T-helper 1 cell treated with Interleukin-12 subunit alpha and Interleukin-12 subunit beta and Interleukin-4 antibody, amounts not matched to agents 30 μg/mL and 1 μg/mL, for 36 hours (primary cell): ENCODE measurements at regions not wholly inside any gene's neighbourhood (a gene's known extent, or its start where the extent isn't known, plus 50 kb on each side); places are given as distances from the start of the nearest gene placed in this dataset.
"Not testable (repeated sequence)": the region's sequence is repeated elsewhere in the genome, so short reads cannot be mapped to it uniquely, and the experiment has no call there.

Experiments used
- H3K27ac Mint-ChIP-seq: one replicate; pipeline ENCODE4 v1.8.0; 2021; ENCODE audit warnings: mild to moderate bottlenecking, mixed read lengths
- H3K27me3 Mint-ChIP-seq: one replicate; pipeline ENCODE4 v1.8.0; 2021; ENCODE audit warnings: low read depth, mixed read lengths
- H3K36me3 Mint-ChIP-seq: one replicate; pipeline ENCODE4 v1.8.0; 2021; ENCODE audit warnings: low read depth, mixed read lengths
- H3K4me1 Mint-ChIP-seq: one replicate; pipeline ENCODE4 v1.8.0; 2021; ENCODE audit warnings: low read depth, mixed read lengths
- H3K4me3 Mint-ChIP-seq: one replicate; pipeline ENCODE4 v1.8.0; 2021; ENCODE audit warnings: mild to moderate bottlenecking, moderate library complexity, mixed read lengths
- H3K9me3 Mint-ChIP-seq: one replicate; pipeline ENCODE4 v1.8.0; 2021; ENCODE audit warnings: mixed read lengths

GRCh38 chr2:198628596-198628995 lies 824.2 kb downstream of the PLCL1 start:
- no peak overlapping the region for H3K4me3 Mint-ChIP-seq
- H3K27me3 Mint-ChIP-seq: no peaks in the 10 kb centered on the region
- H3K36me3 Mint-ChIP-seq: no peaks in the 10 kb centered on the region
- no peak overlapping the region for H3K27ac Mint-ChIP-seq
- no peaks in the 10 kb centered on the region for H3K4me1 Mint-ChIP-seq
- H3K9me3 Mint-ChIP-seq: no peaks in the 10 kb centered on the region

GRCh38 chr2:198622986-198623730 lies 818.8 kb downstream of the PLCL1 start:
- Mint-ChIP-seq H3K27me3 (no peaks in the 10 kb centered on the region), H3K27ac (no peak overlapping the region), H3K4me1 (no peaks in the 10 kb centered on the region)

GRCh38 chr2:198615972-198616371 lies 811.6 kb downstream of the PLCL1 start:
- H3K4me3 Mint-ChIP-seq: no peak overlapping the region
- H3K4me1 Mint-ChIP-seq: peaks cover 2% of the 10 kb centered on the region
- no peaks in the 10 kb centered on the region for H3K9me3 Mint-ChIP-seq
- H3K27me3 Mint-ChIP-seq: no peaks in the 10 kb centered on the region
- no peaks in the 10 kb centered on the region for H3K36me3 Mint-ChIP-seq
- no peak overlapping the region for H3K27ac Mint-ChIP-seq

More at GRCh38 chr2:198622986-198623730, 818.8 kb downstream of the PLCL1 start:
- Mint-ChIP-seq H3K4me3 (no peak overlapping the region), H3K9me3 (no peaks in the 10 kb centered on the region), H3K36me3 (no peaks in the 10 kb centered on the region)

- no peaks in the 10 kb centered on the region for H3K9me3 Mint-ChIP-seq
- H3K36me3 Mint-ChIP-seq: no peaks in the 10 kb centered on the region
- H3K27ac Mint-ChIP-seq: no peak overlapping the region
Observed at GRCh38 chr2:198611201-198611600, 806.8 kb downstream of the PLCL1 start.

GRCh38 chr2:198604599-198604998 lies 800.2 kb downstream of the PLCL1 start:
- Mint-ChIP-seq H3K4me3 (no peak overlapping the region), H3K27ac (no peak overlapping the region), H3K27me3 (no peaks in the 10 kb centered on the region), H3K36me3 (no peaks in the 10 kb centered on the region), H3K4me1 (no peaks in the 10 kb centered on the region), H3K9me3 (no peaks in the 10 kb centered on the region)

More at GRCh38 chr2:198611201-198611600, 806.8 kb downstream of the PLCL1 start:
- Mint-ChIP-seq H3K4me3 (no peak overlapping the region), H3K27me3 (no peaks in the 10 kb centered on the region), H3K4me1 (peaks cover 2% of the 10 kb centered on the region)

- H3K27ac Mint-ChIP-seq, H3K27me3 Mint-ChIP-seq, H3K36me3 Mint-ChIP-seq, H3K4me3 Mint-ChIP-seq, H3K9me3 Mint-ChIP-seq, H3K4me1 Mint-ChIP-seq: not testable (repeated sequence)
Observed at GRCh38 chr2:198602986-198603385, 798.6 kb downstream of the PLCL1 start.

- no peaks in the 10 kb centered on the region for H3K36me3 Mint-ChIP-seq
- no peaks in the 10 kb centered on the region for H3K9me3 Mint-ChIP-seq
- H3K27me3 Mint-ChIP-seq: no peaks in the 10 kb centered on the region
- no peaks in the 10 kb centered on the region for H3K4me1 Mint-ChIP-seq
- H3K4me3 Mint-ChIP-seq: no peak overlapping the region
- no peak overlapping the region for H3K27ac Mint-ChIP-seq
Observed at GRCh38 chr2:198597648-198598047, 793.3 kb downstream of the PLCL1 start.

GRCh38 chr2:198596985-198597384 lies 792.6 kb downstream of the PLCL1 start:
- Mint-ChIP-seq H3K27ac (no peak overlapping the region), H3K36me3 (no peaks in the 10 kb centered on the region), H3K27me3 (no peaks in the 10 kb centered on the region), H3K4me3 (no peak overlapping the region), H3K9me3 (no peaks in the 10 kb centered on the region), H3K4me1 (no peaks in the 10 kb centered on the region)

GRCh38 chr2:198595721-198596120 lies 791.3 kb downstream of the PLCL1 start:
- H3K27me3 Mint-ChIP-seq: no peaks in the 10 kb centered on the region
- H3K4me1 Mint-ChIP-seq: no peaks in the 10 kb centered on the region

GRCh38 chr2:198591586-198591985 lies 787.2 kb downstream of the PLCL1 start:
- H3K36me3 Mint-ChIP-seq: no peaks in the 10 kb centered on the region
- no peak overlapping the region for H3K27ac Mint-ChIP-seq
- no peak overlapping the region for H3K4me3 Mint-ChIP-seq
- no peaks in the 10 kb centered on the region for H3K9me3 Mint-ChIP-seq
- H3K27me3 Mint-ChIP-seq: no peaks in the 10 kb centered on the region
- H3K4me1 Mint-ChIP-seq: no peaks in the 10 kb centered on the region

More at GRCh38 chr2:198595721-198596120, 791.3 kb downstream of the PLCL1 start:
- Mint-ChIP-seq H3K27ac (no peak overlapping the region), H3K9me3 (no peaks in the 10 kb centered on the region), H3K36me3 (no peaks in the 10 kb centered on the region), H3K4me3 (no peak overlapping the region)

GRCh38 chr2:198587741-198588140 lies 783.3 kb downstream of the PLCL1 start:
- no peaks in the 10 kb centered on the region for H3K4me1 Mint-ChIP-seq
- no peaks in the 10 kb centered on the region for H3K9me3 Mint-ChIP-seq
- H3K27ac Mint-ChIP-seq: no peak overlapping the region
- H3K36me3 Mint-ChIP-seq: no peaks in the 10 kb centered on the region
- H3K4me3 Mint-ChIP-seq: no peak overlapping the region
- H3K27me3 Mint-ChIP-seq: no peaks in the 10 kb centered on the region

GRCh38 chr2:198587240-198587639 lies 782.8 kb downstream of the PLCL1 start:
- Mint-ChIP-seq H3K4me1 (no peaks in the 10 kb centered on the region), H3K27ac (no peak overlapping the region), H3K36me3 (no peaks in the 10 kb centered on the region), H3K9me3 (no peaks in the 10 kb centered on the region), H3K27me3 (no peaks in the 10 kb centered on the region), H3K4me3 (no peak overlapping the region)

- H3K27ac Mint-ChIP-seq: no peak overlapping the region
- H3K27me3 Mint-ChIP-seq: no peaks in the 10 kb centered on the region
- no peaks in the 10 kb centered on the region for H3K9me3 Mint-ChIP-seq
- H3K4me3 Mint-ChIP-seq: no peak overlapping the region
- no peaks in the 10 kb centered on the region for H3K4me1 Mint-ChIP-seq
- H3K36me3 Mint-ChIP-seq: no peaks in the 10 kb centered on the region
Observed at GRCh38 chr2:198571393-198571792, 767.0 kb downstream of the PLCL1 start.

GRCh38 chr2:198558176-198558575 lies 753.8 kb downstream of the PLCL1 start:
- peaks cover 13% of the 10 kb centered on the region for H3K9me3 Mint-ChIP-seq
- no peaks in the 10 kb centered on the region for H3K27me3 Mint-ChIP-seq
- H3K4me1 Mint-ChIP-seq: no peaks in the 10 kb centered on the region
- H3K27ac Mint-ChIP-seq: no peak overlapping the region
- H3K36me3 Mint-ChIP-seq: no peaks in the 10 kb centered on the region
- no peak overlapping the region for H3K4me3 Mint-ChIP-seq

- H3K4me1 Mint-ChIP-seq: no peaks in the 10 kb centered on the region
- H3K9me3 Mint-ChIP-seq: no peaks in the 10 kb centered on the region
- H3K4me3 Mint-ChIP-seq: no peak overlapping the region
- no peaks in the 10 kb centered on the region for H3K36me3 Mint-ChIP-seq
- no peak overlapping the region for H3K27ac Mint-ChIP-seq
- no peaks in the 10 kb centered on the region for H3K27me3 Mint-ChIP-seq
Observed at GRCh38 chr2:198546122-198546521, 741.7 kb downstream of the PLCL1 start.
